ENCODE measurements at regions not wholly inside any gene's neighbourhood (a gene's known extent, or its start where the extent isn't known, plus 50 kb on each side); places are given as distances from the start of the nearest gene placed in this dataset.

- no peaks in the 10 kb centered on the region for H3K36me3 ChIP-seq
- 86% methylated on average over 11 of the region's 11 CpGs for WGBS
- DNase-seq (ENCODE audit: extremely low spot score), result peak; percentile 68
- TF ChIP-seq POLR2AphosphoS5 (IDR thresholded peaks at IDR 0.05) (no peak), CTCF (IDR thresholded peaks at IDR 0.05) (no peak), EP300 (IDR thresholded peaks at IDR 0.05) (no peak), POLR2A (IDR thresholded peaks at IDR 0.05; ENCODE audit: low read depth) (no peak)
- peaks cover 0 to 45% (median 0%) of the 10 kb centered on the region in 4 donors for H3K27me3 ChIP-seq
- H3K4me3 ChIP-seq, result no peak overlapping the region
- H3K9me3 ChIP-seq, result no peaks in the 10 kb centered on the region
- no peak overlapping the region for H3K27ac ChIP-seq (replicated peaks in 1 of 4)
- H3K4me1 ChIP-seq, result no peaks in the 10 kb centered on the region
- intact Hi-C loops (cut with DNase I), result no loop called here
Observed at GRCh38 chr15:69626095-69627066, 173.8 kb downstream of the RPLP1 start.

DNA sequence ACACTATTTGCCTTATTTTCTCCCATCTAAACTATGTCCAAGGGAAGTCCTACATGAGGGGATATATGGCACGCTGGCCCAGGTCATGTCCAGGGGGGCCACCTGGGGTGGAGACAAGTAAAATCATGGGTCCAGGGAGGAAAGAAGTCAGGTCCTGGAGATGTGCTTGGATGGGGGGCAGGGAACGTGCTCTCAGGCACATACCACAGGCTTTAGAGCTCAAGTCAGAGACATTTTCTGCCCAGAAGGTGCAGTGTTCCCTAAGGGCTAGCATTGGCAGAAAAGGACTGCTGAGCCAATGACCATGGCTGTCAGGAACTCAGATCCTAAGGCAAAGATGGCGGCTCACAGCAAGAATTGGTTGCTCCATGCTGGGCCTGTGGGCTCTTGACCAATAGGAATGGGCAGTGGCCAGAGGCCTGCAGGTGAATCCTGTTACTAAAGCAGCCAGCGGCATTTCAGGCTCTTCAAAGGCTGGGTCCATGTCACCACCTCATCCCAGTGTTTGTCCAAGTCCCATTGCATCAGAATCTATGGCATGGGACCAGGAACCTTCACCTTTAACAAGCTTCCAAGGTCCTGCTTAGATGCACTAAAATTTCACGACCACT is 175.0 kb downstream of the RPLP1 start:
- no peak overlapping the region for H3K27ac ChIP-seq (replicated peaks in 1 of 4)
- no peaks in the 10 kb centered on the region for H3K36me3 ChIP-seq
- intact Hi-C loops (cut with DNase I), result no loop called here
- H3K4me1 ChIP-seq, result no peaks in the 10 kb centered on the region
- TF ChIP-seq POLR2A (IDR thresholded peaks at IDR 0.05; ENCODE audit: low read depth), result no peak
- TF ChIP-seq CTCF (IDR thresholded peaks at IDR 0.05), result no peak
- TF ChIP-seq EP300 (IDR thresholded peaks at IDR 0.05), result no peak
- no peak for TF ChIP-seq POLR2AphosphoS5 (IDR thresholded peaks at IDR 0.05)
- 79% methylated on average over 4 of the region's 5 CpGs for WGBS
- peaks cover 0 to 48% (median 0%) of the 10 kb centered on the region in 4 donors for H3K27me3 ChIP-seq
- no peak for DNase-seq (ENCODE audit: extremely low spot score)
- H3K4me3 ChIP-seq, result no peak overlapping the region
- H3K9me3 ChIP-seq, result no peaks in the 10 kb centered on the region

DNA sequence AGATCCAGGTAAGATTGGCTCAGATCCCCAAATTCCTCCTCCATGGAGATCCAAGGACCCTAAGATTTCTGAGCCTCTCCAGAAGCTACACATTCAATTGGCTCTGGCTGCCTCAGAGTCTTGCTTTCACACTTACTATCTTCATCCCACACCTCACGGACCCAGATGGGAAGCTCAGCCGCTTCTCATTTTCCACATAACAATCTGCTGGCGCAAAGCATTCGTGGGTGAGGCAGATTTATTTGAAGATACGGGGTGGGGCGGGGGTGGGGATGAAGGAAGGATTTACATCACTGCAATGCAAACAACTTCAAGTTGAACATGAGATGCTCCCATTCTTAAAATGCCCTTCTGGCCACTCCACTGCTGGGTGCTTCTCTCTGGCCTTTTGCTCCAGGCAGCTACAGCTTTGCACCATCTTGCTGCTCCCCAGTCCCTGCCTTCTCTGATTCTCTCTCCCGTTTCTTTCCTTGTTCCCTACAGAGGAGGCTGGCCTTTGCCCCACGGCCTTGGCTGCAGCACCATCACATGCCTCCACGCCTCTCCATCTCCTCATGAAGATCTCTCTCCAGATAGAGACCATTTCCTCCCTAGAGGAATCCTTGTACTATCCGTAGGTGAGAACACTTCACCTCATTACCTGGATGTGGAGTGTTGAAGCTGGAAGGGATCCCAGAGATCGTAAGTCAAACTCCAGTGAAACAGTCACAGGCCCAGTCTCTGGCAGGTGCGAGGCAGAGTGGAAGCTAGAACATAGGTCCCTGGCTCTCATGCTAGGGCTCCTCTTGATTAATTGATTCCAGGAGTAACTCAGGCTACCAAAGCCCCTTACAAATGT is 175.9 kb downstream of the RPLP1 start:
- TF ChIP-seq EP300 (IDR thresholded peaks at IDR 0.05), result no peak
- no peak for TF ChIP-seq POLR2AphosphoS5 (IDR thresholded peaks at IDR 0.05)
- TF ChIP-seq POLR2A (IDR thresholded peaks at IDR 0.05; ENCODE audit: low read depth), result no peak
- no peak for TF ChIP-seq CTCF (IDR thresholded peaks at IDR 0.05)
- WGBS, result 85% methylated on average over 12 of the region's 12 CpGs
- no peaks in the 10 kb centered on the region for H3K36me3 ChIP-seq
- H3K4me3 ChIP-seq, result no peak overlapping the region
- no peaks in the 10 kb centered on the region for H3K9me3 ChIP-seq
- no peak overlapping the region for H3K27ac ChIP-seq (replicated peaks in 1 of 4)
- DNase-seq (ENCODE audit: extremely low spot score), result peak; percentile 77
- peaks cover 0 to 46% (median 0%) of the 10 kb centered on the region in 4 donors for H3K27me3 ChIP-seq
- intact Hi-C loops (cut with DNase I), result no loop called here
- H3K4me1 ChIP-seq, result no peaks in the 10 kb centered on the region

- peak; percentile 68 for DNase-seq (ENCODE audit: extremely low spot score)
- H3K27me3 ChIP-seq, result peaks cover 0 to 35% (median 0%) of the 10 kb centered on the region in 4 donors
- TF ChIP-seq CTCF (IDR thresholded peaks at IDR 0.05), result no peak
- TF ChIP-seq POLR2AphosphoS5 (IDR thresholded peaks at IDR 0.05), result no peak
- TF ChIP-seq POLR2A (IDR thresholded peaks at IDR 0.05; ENCODE audit: low read depth), result no peak
- no peak for TF ChIP-seq EP300 (IDR thresholded peaks at IDR 0.05)
- WGBS, result 93% methylated on average over 11 of the region's 15 CpGs
- no peak overlapping the region for H3K27ac ChIP-seq (replicated peaks in 1 of 4)
- no peaks in the 10 kb centered on the region for H3K4me1 ChIP-seq
- intact Hi-C loops (cut with DNase I), result no loop called here
- H3K4me3 ChIP-seq, result no peak overlapping the region
- H3K9me3 ChIP-seq, result no peaks in the 10 kb centered on the region
- no peaks in the 10 kb centered on the region for H3K36me3 ChIP-seq
Observed at GRCh38 chr15:69629631-69630161, 177.1 kb downstream of the RPLP1 start.

Data from esophagus muscularis mucosa (tissue), 4 donors.